Kidney (tissue), 13 donors: ENCODE measurements at regions not wholly inside any gene's neighbourhood (a gene's known extent, or its start where the extent isn't known, plus 50 kb on each side); places are given as distances from the start of the nearest gene placed in this dataset.

Source experiments
- DNase-seq, 5 donors: peaks; one replicate each; pipeline ENCODE4 v3.0.0-alpha.2; 2013 to 2020
- FAIRE-seq: peaks from 2 replicates; lab custom pipeline; 2012; peaks lifted over from hg19 to GRCh38; lab: Jason Lieb, UNC
- H3K27ac ChIP-seq, 2 donors: one replicate each; pipeline ENCODE4 v1.7.0; 2013; ENCODE audit warnings: low read depth in 2 of 2, low read length in 2 of 2, inconsistent platforms in 1 of 2
- H3K27me3 ChIP-seq: one replicate; pipeline ENCODE4 v1.7.1; 2013; ENCODE audit warnings: low read length, inconsistent platforms; ENCODE audit not compliant: control insufficient read depth, insufficient read depth
- H3K36me3 ChIP-seq, 3 donors: one replicate each; pipeline versions ENCODE4 v1.7.0 to v1.7.1; 2013; ENCODE audit warnings: low read length in 3 of 3, control low read depth in 1 of 3, inconsistent platforms in 1 of 3; ENCODE audit not compliant: insufficient read depth in 3 of 3, control insufficient read depth in 2 of 3
- H3K4me1 ChIP-seq, 3 donors: one replicate each; pipeline versions ENCODE4 v1.7.0 to v1.7.1; 2013; ENCODE audit warnings: low read length in 3 of 3, inconsistent platforms in 1 of 3, low read depth in 1 of 3; ENCODE audit not compliant: control insufficient read depth in 2 of 3, insufficient read depth in 2 of 3
- H3K4me3 ChIP-seq, 3 donors: one replicate each; pipeline versions ENCODE4 v1.7.0 to v1.8.1; 2013; ENCODE audit warnings: low read length in 3 of 3, control low read depth in 1 of 3, inconsistent platforms in 1 of 3
- H3K9ac ChIP-seq, 3 donors: one replicate each; pipeline versions ENCODE4 v1.7.0 to v1.7.1; 2013; ENCODE audit warnings: low read length in 3 of 3, control low read depth in 1 of 3, inconsistent platforms in 1 of 3
- H3K9me3 ChIP-seq, 3 donors: one replicate each; pipeline versions ENCODE4 v1.7.0 to v1.7.1; 2013; ENCODE audit warnings: low read length in 3 of 3, control low read depth in 1 of 3, inconsistent platforms in 1 of 3; ENCODE audit not compliant: control insufficient read depth in 2 of 3, insufficient read depth in 1 of 3
- intact Hi-C: fragments of 100-400 bp; cut with DNase I; formaldehyde crosslinking; loops from one replicate; pipeline ENCODE4 v1.11.1; 2022
- TF ChIP-seq, protein P1 (sequence below): IDR thresholded peaks from 3 replicates; pipeline ENCODE4 v1.5.1; 2012; ENCODE audit warnings: mild to moderate bottlenecking, moderate library complexity, borderline replicate concordance; ENCODE audit not compliant: insufficient read depth; ENCODE audit errors: extremely low read depth
- donor health status: control.
- donor health status: control.
- donor health status: control.
- donor health status: control.
- donor health status: control.
- donor health status: DM: yes; HTN: yes; CAD: no.
- donor health status: Normal renal cell carcinoma (clear cell type).

DNA sequence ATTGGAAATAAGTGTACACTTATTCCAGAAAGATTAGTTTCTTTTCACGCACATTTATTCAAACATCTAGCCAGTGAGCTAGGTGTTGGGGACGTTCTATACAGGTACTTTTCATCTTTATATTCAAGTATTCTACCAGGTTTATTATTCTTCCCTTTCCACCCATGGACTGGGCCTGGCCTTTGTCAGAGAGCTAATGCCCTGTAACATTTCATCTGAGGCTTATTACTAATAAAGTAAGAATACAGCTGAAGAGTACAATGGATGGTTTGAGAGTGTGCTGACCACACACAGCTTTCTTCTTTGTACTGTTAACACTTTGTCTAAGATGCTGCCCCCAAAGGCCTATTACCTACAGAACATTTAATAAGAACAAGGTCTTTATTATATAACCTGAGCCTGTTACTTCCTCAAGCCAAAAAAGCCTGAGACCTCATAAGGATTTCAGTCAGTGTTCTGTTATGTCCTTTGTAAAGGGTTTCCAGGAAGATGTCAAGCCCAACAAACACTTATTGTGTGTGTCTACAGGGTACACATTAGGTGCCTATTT lies 93.5 kb downstream of the ZNF608 start:
- DNase-seq (no peak), FAIRE-seq (no peak)
- intact Hi-C loops, result no loop called here
- TF ChIP-seq, protein P1, sequence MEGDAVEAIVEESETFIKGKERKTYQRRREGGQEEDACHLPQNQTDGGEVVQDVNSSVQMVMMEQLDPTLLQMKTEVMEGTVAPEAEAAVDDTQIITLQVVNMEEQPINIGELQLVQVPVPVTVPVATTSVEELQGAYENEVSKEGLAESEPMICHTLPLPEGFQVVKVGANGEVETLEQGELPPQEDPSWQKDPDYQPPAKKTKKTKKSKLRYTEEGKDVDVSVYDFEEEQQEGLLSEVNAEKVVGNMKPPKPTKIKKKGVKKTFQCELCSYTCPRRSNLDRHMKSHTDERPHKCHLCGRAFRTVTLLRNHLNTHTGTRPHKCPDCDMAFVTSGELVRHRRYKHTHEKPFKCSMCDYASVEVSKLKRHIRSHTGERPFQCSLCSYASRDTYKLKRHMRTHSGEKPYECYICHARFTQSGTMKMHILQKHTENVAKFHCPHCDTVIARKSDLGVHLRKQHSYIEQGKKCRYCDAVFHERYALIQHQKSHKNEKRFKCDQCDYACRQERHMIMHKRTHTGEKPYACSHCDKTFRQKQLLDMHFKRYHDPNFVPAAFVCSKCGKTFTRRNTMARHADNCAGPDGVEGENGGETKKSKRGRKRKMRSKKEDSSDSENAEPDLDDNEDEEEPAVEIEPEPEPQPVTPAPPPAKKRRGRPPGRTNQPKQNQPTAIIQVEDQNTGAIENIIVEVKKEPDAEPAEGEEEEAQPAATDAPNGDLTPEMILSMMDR, result no peak
- no peaks in the 10 kb centered on the region for H3K36me3 ChIP-seq
- no peak overlapping the region for H3K4me3 ChIP-seq
- peaks cover 36 to 65% (median 54%) of the 10 kb centered on the region in 3 donors for H3K4me1 ChIP-seq
- H3K27me3 ChIP-seq, result no peaks in the 10 kb centered on the region
- no peak overlapping the region for H3K27ac ChIP-seq
- no peaks in the 10 kb centered on the region for H3K9me3 ChIP-seq
- H3K9ac ChIP-seq, result no peak overlapping the region

DNA sequence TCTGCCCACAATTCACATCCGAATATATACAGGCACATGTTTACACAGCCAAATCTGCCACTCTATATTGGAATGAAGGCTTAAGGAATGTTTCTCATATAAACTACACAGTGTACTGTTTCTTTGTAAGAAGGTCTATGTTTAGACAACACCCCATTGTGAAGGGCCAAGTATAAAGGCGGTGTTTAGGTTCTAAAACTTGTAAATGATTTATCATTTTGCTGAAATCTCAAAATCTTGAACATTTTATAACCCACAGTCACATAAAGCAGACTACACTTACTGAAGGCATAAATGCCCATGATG lies 94.0 kb downstream of the ZNF608 start:
- TF ChIP-seq, protein P1, result no peak
- Histone ChIP-seq H3K36me3 (no peaks in the 10 kb centered on the region), H3K4me3 (peak overlapping the region in 1 of 3 donors; percentile 68), H3K27me3 (no peaks in the 10 kb centered on the region), H3K9me3 (no peaks in the 10 kb centered on the region), H3K27ac (peak overlapping the region; percentile 86 to 95), H3K4me1 (peaks cover 36 to 62% (median 55%) of the 10 kb centered on the region in 3 donors), H3K9ac (peak overlapping the region in 1 of 3 donors; percentile 68)
- no peak for FAIRE-seq
- intact Hi-C loops, result no loop called here
- peak in 1 of 5 donors; percentile 66 for DNase-seq

DNA sequence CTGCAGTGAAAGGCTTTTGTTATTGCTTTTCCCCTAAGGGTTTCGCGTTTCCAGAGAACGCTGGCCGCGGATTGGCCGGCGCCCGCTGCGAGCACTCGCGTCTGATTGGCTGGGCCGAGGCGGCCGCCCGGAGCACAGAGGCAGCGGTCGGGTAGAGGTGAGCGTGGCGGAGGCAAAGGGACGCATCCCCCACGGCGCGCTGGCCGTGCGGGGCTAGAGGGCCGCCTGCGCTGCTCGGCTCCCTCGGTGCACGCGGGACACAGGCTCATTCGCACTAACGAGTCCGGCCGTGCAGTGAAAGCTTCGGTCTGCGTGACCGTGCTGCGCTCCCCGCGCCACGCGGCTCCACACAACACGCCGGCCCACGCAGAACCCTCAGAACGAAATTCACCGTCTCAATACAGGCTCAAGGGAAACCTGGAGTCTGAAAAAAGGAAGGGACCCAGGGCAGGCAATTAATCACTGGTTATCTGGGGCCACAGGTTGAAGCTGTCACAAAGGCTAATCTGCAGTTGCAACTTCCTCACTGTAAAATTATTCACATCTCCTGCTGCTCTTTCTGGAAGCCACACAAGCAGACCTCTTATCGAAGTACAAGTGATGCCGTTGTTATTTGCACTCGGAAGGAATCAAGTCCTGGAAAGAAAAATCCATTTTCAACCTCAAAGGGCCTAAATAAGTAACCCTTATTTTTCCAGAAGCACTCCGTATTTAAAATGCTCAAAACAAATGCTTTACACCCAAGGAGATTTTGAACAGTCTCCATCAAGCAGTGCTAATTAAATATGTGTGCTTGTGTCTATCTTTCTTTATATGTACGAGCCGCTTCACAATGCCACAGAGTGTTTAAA lies 94.6 kb downstream of the ZNF608 start:
- Histone ChIP-seq H3K4me3 (peak overlapping the region; percentile 44 to 68 (median 67)), H3K4me1 (peaks cover 36 to 60% (median 55%) of the 10 kb centered on the region in 3 donors), H3K36me3 (peaks cover 3 to 5% (median 4%) of the 10 kb centered on the region in 3 donors), H3K27me3 (no peaks in the 10 kb centered on the region), H3K9me3 (no peaks in the 10 kb centered on the region), H3K27ac (peak overlapping the region; percentile 86 to 95), H3K9ac (peak overlapping the region; percentile 17 to 68 (median 65))
- peak; percentile 68 to 96 (median 93) for DNase-seq
- intact Hi-C loops, result no loop called here
- TF ChIP-seq, protein P1, result no peak
- no peak for FAIRE-seq
